ENCODE measurements at regions not wholly inside any gene's neighbourhood (a gene's known extent, or its start where the extent isn't known, plus 50 kb on each side); places are given as distances from the start of the nearest gene placed in this dataset.
"Not testable (repeated sequence)": the region's sequence is repeated elsewhere in the genome, so short reads cannot be mapped to it uniquely, and the experiment has no call there.

- DNase-seq (ENCODE audit: low read depth in 3 of 3, low spot score in 2 of 3): no peak
These were observed 234.3 kb upstream of the FOLH1 start for GRCh38 chr11:49442669-49443068.

GRCh38 chr11:49439901-49440300, 231.5 kb upstream of the FOLH1 start:
- DNase-seq (ENCODE audit: low read depth in 3 of 3, low spot score in 2 of 3): not testable (repeated sequence)

DNA sequence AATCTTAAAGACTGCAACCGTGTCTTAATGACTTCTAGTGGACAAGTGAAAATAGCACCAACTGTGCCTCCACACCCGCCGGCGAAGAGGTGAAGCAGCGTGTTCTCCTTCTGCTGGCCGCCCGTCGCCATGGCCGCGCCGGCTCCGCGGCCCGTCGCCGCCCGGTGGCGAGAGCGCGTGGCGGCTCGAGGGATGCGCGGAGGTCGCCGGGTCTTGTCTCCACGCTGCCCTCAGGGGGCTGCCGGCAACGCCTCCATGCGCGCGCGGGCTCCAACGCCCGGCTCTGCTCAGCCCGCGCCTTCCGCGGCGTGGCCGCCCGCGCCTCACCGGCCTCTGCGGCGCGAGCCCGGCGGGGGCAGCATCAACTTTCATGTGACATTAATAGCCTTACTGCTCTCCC, 225.9 kb upstream of the FOLH1 start:
- not testable (repeated sequence) for DNase-seq (ENCODE audit: low read depth in 3 of 3, low spot score in 2 of 3)

GRCh38 chr11:49432242-49432848, 223.9 kb upstream of the FOLH1 start:
- no peak for DNase-seq (ENCODE audit: low read depth in 3 of 3, low spot score in 2 of 3)

DNA sequence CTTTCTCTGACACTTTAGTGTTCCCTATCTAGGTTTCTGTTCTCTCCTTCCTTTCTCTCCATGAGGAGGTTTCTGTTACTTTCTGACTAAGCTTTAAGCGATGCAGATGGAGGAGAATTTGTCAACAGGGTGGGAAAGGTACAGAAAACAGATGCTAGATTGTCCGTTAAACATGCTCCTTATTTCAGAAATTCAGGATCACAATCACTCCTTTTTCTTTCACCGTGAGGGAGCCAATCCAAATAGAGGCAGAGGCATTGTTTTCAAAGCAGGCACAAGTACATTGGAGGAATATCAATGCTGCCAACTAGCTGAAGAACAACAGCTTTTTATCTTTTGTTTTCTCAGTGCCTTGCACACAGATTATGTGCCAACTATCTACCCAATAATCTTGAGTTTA, 215.7 kb upstream of the FOLH1 start:
- no peak for DNase-seq (ENCODE audit: low read depth in 3 of 3, low spot score in 2 of 3)

DNA sequence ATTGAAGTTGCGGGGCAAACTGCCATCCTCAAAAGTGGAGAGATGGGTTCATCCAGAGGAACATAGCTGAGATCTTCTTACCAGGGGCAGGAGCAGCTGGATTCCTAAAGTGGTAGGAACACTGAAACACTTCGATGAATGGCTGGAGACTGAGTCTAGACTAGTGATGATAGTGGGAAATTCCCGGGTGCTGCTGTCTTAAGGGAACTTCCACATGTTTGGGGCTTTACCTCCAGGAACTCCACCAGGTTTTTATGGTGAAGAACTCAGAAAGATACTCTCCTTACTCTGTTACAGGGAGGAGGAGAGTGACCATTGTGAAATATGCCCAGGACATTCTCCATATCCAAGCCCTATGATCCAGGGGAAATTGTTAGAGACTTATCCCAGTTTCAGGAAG, 210.5 kb upstream of the FOLH1 start:
- DNase-seq (ENCODE audit: low read depth in 3 of 3, low spot score in 2 of 3): not testable (repeated sequence)

DNA sequence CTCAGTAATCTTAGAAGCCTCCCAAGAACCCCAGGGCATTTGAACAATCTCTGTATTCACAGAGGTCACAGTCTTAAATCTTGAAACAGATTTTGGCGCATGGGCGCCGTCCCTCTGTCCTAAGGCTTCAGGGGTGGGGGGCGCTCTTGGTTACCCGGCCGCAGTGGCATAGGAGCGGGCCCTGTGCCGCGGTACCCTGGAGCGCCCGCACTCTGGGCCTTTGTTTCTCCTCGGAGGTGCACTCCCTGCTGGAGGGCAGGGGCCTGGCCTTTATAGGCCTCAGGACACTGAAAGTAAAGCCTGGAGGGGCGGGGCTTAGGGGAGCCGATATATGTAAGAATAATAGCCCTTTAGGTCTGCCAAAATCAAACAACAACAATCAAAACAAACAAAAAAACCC, 197.3 kb upstream of the FOLH1 start:
- DNase-seq (ENCODE audit: low read depth in 3 of 3, low spot score in 2 of 3): no peak

DNA sequence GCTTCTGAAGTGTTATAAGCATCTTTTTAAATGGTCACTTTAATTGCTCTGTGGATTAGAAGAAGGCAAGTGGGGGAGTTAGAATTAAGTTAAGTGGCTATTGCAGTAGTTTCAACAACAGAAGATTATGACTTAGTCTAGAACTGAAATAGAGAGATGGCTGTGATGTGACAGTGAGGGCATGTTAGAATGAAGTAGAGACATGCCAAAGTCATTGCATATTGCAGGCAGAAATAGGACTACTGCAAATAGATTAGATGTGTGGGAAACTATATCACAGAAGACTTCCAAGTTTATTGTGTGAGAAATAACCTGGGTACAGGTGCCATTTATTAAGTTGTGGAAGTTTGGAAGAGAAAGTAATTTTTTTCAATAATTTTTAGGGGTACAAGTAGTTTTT, 187.4 kb upstream of the FOLH1 start:
- not testable (repeated sequence) for DNase-seq (ENCODE audit: low read depth in 3 of 3, low spot score in 2 of 3)

- DNase-seq (ENCODE audit: low read depth in 3 of 3, low spot score in 2 of 3): not testable (repeated sequence)
These were observed 182.0 kb upstream of the FOLH1 start for GRCh38 chr11:49390362-49390761.

- not testable (repeated sequence) for DNase-seq (ENCODE audit: low read depth in 3 of 3, low spot score in 2 of 3)
These were observed 180.7 kb upstream of the FOLH1 start for GRCh38 chr11:49389149-49389548.

- not testable (repeated sequence) for DNase-seq (ENCODE audit: low read depth in 3 of 3, low spot score in 2 of 3)
These were observed 176.0 kb upstream of the FOLH1 start for GRCh38 chr11:49384371-49384770.

GRCh38 chr11:49377978-49378377, 169.6 kb upstream of the FOLH1 start:
- DNase-seq (ENCODE audit: low read depth in 3 of 3, low spot score in 2 of 3): no peak

- DNase-seq (ENCODE audit: low read depth in 3 of 3, low spot score in 2 of 3): not testable (repeated sequence)
These were observed 165.5 kb upstream of the FOLH1 start for GRCh38 chr11:49373866-49374265.

DNA sequence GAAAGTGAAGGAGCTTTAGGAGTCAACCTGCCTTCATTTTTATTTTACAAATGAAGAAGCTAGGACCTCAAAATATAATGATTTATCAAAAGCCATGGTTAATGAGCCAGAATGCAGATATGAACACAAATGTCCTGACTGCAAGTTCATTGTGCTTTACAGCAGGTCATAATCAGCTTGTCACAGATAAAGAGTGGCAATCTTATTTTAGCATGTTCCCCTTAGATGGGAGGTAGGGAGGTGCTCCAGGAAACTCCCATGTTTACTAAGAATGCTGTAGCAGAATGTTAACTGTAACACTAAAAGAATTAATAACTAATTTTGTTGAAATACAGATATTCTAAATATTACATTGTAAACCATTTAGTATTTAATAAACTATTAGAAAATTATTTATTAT, 165.0 kb upstream of the FOLH1 start:
- not testable (repeated sequence) for DNase-seq (ENCODE audit: low read depth in 3 of 3, low spot score in 2 of 3)

DNA sequence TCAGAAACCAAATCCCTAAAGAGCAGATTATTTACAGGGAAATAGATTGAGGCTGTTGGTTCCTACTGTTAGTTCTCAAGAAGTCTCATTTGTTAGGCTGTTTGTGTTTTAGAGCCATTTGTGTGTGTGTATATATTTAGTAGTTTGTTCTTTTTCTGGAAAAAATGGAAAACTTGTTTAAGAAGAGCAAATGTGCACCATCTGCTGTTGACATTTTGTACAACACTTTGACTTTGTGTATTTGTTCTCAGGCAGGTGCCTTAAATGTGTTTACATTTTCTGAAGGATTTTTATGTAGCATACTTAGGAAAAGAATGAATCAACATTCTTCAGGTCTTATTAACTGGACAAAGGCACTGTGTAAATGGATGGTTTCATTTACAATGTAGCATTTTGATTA, 163.7 kb upstream of the FOLH1 start:
- DNase-seq (ENCODE audit: low read depth in 3 of 3, low spot score in 2 of 3): not testable (repeated sequence)

DNA sequence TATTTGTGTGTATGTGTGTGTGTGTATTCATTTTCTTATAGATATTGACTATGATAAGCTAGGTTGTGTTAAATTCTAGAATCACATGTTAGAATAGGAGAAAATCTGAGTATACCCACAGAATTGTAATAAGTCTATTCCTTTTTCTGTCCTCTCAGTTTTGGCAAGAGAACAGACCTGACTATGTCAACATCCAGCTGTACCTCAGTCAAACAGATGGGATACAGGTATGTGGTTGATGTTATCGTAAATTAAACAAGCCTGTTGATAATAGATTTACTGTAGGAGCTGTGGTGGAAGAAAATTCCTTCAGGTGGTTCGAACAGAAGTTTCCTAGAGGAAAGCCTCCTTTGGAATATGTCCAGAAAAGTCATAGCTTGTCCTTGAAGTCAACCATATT, 160.2 kb upstream of the FOLH1 start:
- DNase-seq (ENCODE audit: low read depth in 3 of 3, low spot score in 2 of 3): not testable (repeated sequence)

DNA sequence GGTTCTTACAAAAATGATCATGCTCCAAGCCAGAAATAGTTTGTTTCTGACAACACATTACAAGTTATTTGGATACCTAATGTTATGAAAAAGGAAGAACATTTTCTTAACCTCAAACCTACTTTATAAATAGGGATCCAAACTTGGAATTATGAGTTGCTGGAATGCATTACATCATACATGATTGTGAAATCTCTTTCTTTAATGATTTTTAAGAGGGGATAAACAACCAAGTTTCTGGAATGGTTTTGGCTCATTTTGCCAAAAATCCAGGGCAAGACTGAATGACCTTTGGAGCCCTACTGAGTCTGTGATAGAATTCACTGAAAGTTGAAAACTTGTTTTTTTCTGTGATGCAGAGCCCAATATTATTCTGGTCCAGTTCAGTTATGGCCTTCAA, 157.0 kb upstream of the FOLH1 start:
- DNase-seq (ENCODE audit: low read depth in 3 of 3, low spot score in 2 of 3): not testable (repeated sequence)

DNA sequence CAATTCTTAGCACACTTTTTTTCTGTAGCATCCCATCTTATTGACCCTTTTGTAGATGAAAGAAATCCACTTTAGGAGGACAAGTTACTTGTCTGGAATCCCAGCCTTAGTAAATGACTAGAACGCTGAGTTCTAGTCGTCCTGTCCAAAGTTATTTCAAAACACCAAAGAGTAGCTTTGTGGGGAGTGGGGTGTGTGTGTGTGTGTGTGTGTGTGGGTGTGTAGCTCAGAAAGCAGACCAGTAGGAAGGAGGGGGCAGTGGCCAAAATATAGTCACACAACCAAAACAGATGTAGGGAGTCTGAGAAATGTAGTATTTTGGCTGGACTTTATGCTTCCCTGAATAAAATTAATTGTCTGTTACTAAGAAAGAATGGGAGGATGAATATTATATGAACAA, 154.6 kb upstream of the FOLH1 start:
- DNase-seq (ENCODE audit: low read depth in 3 of 3, low spot score in 2 of 3): not testable (repeated sequence)

- not testable (repeated sequence) for DNase-seq (ENCODE audit: low read depth in 3 of 3, low spot score in 2 of 3)
These were observed 146.1 kb upstream of the FOLH1 start for GRCh38 chr11:49354536-49354935.

DNA sequence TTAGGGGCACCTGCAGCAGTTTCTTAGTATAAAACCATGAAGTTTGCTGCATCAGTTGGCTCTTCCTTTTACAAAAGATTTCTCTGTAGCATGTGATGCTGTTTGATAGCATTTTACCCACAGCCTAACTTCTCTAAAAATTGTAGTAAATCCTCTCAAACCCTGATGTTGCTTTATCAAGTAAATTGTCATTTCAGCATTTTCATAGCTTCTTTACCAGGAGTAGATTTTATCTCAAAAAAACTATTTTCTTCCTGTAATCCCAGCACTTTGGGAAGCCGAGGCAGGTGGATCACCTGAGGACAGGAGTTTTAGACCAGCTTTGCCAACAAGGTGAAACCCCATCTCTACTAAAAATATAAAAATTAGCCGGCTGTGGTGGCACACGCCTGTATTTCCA, 144.5 kb upstream of the FOLH1 start:
- not testable (repeated sequence) for DNase-seq (ENCODE audit: low read depth in 3 of 3, low spot score in 2 of 3)

DNA sequence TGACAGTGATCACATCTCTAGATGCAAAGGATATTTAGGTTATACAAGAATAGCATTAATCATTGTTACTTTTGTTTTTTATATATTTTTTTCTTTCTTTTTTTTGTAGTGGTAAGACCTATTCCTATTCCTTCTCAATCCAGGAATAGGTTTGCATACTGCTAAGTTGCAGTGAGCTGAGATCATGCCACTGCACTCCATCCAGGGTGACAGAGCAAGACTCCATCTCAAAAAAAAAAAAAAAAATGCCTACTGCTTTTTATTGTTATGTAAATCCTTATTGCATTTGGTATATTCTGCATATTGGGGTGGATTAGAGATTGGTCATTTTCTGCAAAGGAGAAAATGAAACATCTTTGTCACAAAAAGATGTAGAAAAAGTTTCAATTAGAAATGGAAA, 138.2 kb upstream of the FOLH1 start:
- DNase-seq (ENCODE audit: low read depth in 3 of 3, low spot score in 2 of 3): not testable (repeated sequence)

GRCh38 chr11:49328485-49329186, 120.2 kb upstream of the FOLH1 start:
- DNase-seq (ENCODE audit: low read depth in 3 of 3, low spot score in 2 of 3): not testable (repeated sequence)
